ENCODE measurements at regions not wholly inside any gene's neighbourhood (a gene's known extent, or its start where the extent isn't known, plus 50 kb on each side); places are given as distances from the start of the nearest gene placed in this dataset.

DNA sequence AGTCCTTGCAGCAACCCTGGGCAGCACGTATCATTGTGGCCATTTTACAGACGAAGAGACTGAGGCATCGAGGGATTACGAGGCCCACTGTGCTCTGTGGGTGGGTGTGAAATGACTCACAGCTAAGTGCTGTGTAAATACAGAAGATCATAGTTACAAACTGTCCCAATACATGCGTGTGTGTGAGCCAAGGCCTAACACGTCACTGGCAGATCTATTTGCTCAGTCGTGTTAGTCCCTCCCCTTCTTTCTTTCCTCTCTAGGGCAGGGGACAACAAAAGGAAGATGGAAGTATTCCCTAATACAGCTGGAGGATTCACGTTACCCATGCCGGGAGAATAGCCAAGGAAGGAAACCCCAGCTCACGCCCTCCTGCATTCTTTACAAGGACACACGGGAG is 175.9 kb downstream of the CDC5L start:
- Histone ChIP-seq H3K4me3 (ENCODE audit: control insufficient read depth in 2 of 3, extremely low read depth in 1 of 3, insufficient read depth in 2 of 3, low read depth in 1 of 3, low read length in 3 of 3) (no peak overlapping the region), H3K9ac (ENCODE audit: control insufficient read depth, extremely low read depth, insufficient read depth, low read length) (no peak overlapping the region), H3K27me3 (ENCODE audit: control insufficient read depth, extremely low read depth, insufficient read depth, low read length) (peaks cover 20% of the 10 kb centered on the region), H3K9me3 (ENCODE audit: control insufficient read depth, low read depth, low read length) (no peaks in the 10 kb centered on the region), H3K9me1 (ENCODE audit: control insufficient read depth, extremely low read depth, insufficient read depth, low read length) (no peaks in the 10 kb centered on the region), H4K20me1 (ENCODE audit: control insufficient read depth, extremely low read depth, insufficient read depth, low read length) (no peaks in the 10 kb centered on the region), H3K36me3 (ENCODE audit: control insufficient read depth in 2 of 2, extremely low read depth in 1 of 2, insufficient read depth in 2 of 2, low read length in 2 of 2) (no peaks in the 10 kb centered on the region), H2AFZ (ENCODE audit: control insufficient read depth, low read length) (no peak overlapping the region), H3K27ac (ENCODE audit: control insufficient read depth, insufficient read depth, low read length) (no peak overlapping the region), H3K4me2 (ENCODE audit: control insufficient read depth, extremely low read depth, insufficient read depth, low read depth, low read length) (no peak overlapping the region), H3K4me1 (ENCODE audit: control insufficient read depth, extremely low read depth, insufficient read depth, low read length) (no peaks in the 10 kb centered on the region), H3K79me2 (ENCODE audit: control insufficient read depth, insufficient read depth, low read length) (no peaks in the 10 kb centered on the region)
- dilution Hi-C loops (cut with MboI; ENCODE audit: extremely low pct_ligation_motif_present, low sequenced_read_pairs), result no loop called here
- no peak for FAIRE-seq
- no peak for DNase-seq (ENCODE audit: low read depth, low spot score)
- TF ChIP-seq CTCF (optimal IDR thresholded peaks at IDR 0.05 in 1 of 3, IDR thresholded peaks at IDR 0.05 in 1 of 3, conservative IDR thresholded peaks at IDR 0.05 in 1 of 3; ENCODE audit: extremely low read depth in 1 of 3, insufficient read depth in 2 of 3, low read length in 3 of 3) (no peak), EZH2 (IDR thresholded peaks at IDR 0.05; ENCODE audit: low read length) (no peak)

GRCh38 chr6:44564906-44565524 is 177.5 kb downstream of the CDC5L start:
- Histone ChIP-seq H3K9me3 (ENCODE audit: control insufficient read depth, low read depth, low read length) (no peaks in the 10 kb centered on the region), H3K4me1 (ENCODE audit: control insufficient read depth, extremely low read depth, insufficient read depth, low read length) (no peaks in the 10 kb centered on the region), H3K79me2 (ENCODE audit: control insufficient read depth, insufficient read depth, low read length) (no peaks in the 10 kb centered on the region), H3K27me3 (ENCODE audit: control insufficient read depth, extremely low read depth, insufficient read depth, low read length) (peaks cover 8% of the 10 kb centered on the region), H2AFZ (ENCODE audit: control insufficient read depth, low read length) (no peak overlapping the region), H3K27ac (ENCODE audit: control insufficient read depth, insufficient read depth, low read length) (no peak overlapping the region), H3K4me3 (ENCODE audit: control insufficient read depth in 2 of 3, extremely low read depth in 1 of 3, insufficient read depth in 2 of 3, low read depth in 1 of 3, low read length in 3 of 3) (no peak overlapping the region), H4K20me1 (ENCODE audit: control insufficient read depth, extremely low read depth, insufficient read depth, low read length) (no peaks in the 10 kb centered on the region), H3K9me1 (ENCODE audit: control insufficient read depth, extremely low read depth, insufficient read depth, low read length) (no peaks in the 10 kb centered on the region), H3K4me2 (ENCODE audit: control insufficient read depth, extremely low read depth, insufficient read depth, low read depth, low read length) (no peak overlapping the region), H3K36me3 (ENCODE audit: control insufficient read depth in 2 of 2, extremely low read depth in 1 of 2, insufficient read depth in 2 of 2, low read length in 2 of 2) (no peaks in the 10 kb centered on the region), H3K9ac (ENCODE audit: control insufficient read depth, extremely low read depth, insufficient read depth, low read length) (no peak overlapping the region)
- FAIRE-seq (no peak), DNase-seq (ENCODE audit: low read depth, low spot score) (no peak)
- dilution Hi-C loops (cut with MboI; ENCODE audit: extremely low pct_ligation_motif_present, low sequenced_read_pairs), result no loop called here
- no peak for TF ChIP-seq EZH2 (IDR thresholded peaks at IDR 0.05; ENCODE audit: low read length)
- TF ChIP-seq CTCF (optimal IDR thresholded peaks at IDR 0.05 in 1 of 3, IDR thresholded peaks at IDR 0.05 in 1 of 3, conservative IDR thresholded peaks at IDR 0.05 in 1 of 3; ENCODE audit: extremely low read depth in 1 of 3, insufficient read depth in 2 of 3, low read length in 3 of 3), result no peak
